ENCODE measurements at regions not wholly inside any gene's neighbourhood (a gene's known extent, or its start where the extent isn't known, plus 50 kb on each side); places are given as distances from the start of the nearest gene placed in this dataset.
A peak's percentile ranks its signal among the peaks of the same experiment; 100 is the strongest.

DNA sequence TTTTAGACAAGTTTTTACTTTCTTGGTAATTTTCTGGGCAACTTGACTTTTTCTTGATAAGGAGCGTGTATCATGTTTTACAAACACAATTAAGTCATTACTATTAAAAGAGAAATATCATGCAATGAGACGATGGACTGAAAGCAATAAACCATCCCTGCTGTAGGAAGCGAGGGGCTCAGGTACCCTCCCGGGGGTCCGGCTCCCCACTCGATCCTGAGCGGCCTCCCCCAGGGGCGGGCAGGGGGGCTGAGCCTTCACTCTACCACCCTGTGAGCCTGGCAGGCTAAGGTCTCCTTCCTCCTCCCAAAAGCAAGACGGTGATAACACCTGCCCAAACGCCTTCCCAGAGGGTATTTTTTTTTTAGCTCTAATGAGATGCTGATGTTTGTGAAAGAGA lies 51.8 kb upstream of the ADGRA1 start:
- CTCF ChIA-PET, result no interaction called here
- Mint-ChIP-seq H3K27me3 (ENCODE audit: low read depth) (peaks cover 4% of the 10 kb centered on the region), H3K9me3 (no peaks in the 10 kb centered on the region), H3K4me3 (no peak overlapping the region), H3K36me3 (no peaks in the 10 kb centered on the region), H3K27ac (no peak overlapping the region), H3K4me1 (peaks cover 4% of the 10 kb centered on the region)
- TF ChIP-seq, protein P1, sequence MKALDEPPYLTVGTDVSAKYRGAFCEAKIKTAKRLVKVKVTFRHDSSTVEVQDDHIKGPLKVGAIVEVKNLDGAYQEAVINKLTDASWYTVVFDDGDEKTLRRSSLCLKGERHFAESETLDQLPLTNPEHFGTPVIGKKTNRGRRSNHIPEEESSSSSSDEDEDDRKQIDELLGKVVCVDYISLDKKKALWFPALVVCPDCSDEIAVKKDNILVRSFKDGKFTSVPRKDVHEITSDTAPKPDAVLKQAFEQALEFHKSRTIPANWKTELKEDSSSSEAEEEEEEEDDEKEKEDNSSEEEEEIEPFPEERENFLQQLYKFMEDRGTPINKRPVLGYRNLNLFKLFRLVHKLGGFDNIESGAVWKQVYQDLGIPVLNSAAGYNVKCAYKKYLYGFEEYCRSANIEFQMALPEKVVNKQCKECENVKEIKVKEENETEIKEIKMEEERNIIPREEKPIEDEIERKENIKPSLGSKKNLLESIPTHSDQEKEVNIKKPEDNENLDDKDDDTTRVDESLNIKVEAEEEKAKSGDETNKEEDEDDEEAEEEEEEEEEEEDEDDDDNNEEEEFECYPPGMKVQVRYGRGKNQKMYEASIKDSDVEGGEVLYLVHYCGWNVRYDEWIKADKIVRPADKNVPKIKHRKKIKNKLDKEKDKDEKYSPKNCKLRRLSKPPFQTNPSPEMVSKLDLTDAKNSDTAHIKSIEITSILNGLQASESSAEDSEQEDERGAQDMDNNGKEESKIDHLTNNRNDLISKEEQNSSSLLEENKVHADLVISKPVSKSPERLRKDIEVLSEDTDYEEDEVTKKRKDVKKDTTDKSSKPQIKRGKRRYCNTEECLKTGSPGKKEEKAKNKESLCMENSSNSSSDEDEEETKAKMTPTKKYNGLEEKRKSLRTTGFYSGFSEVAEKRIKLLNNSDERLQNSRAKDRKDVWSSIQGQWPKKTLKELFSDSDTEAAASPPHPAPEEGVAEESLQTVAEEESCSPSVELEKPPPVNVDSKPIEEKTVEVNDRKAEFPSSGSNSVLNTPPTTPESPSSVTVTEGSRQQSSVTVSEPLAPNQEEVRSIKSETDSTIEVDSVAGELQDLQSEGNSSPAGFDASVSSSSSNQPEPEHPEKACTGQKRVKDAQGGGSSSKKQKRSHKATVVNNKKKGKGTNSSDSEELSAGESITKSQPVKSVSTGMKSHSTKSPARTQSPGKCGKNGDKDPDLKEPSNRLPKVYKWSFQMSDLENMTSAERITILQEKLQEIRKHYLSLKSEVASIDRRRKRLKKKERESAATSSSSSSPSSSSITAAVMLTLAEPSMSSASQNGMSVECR (CRISPR knock-in tag; IDR thresholded peaks at IDR 0.05; ENCODE audit: borderline replicate concordance), result no peak
- TF ChIP-seq ZBTB21 (CRISPR knock-in tag; IDR thresholded peaks at IDR 0.05; ENCODE audit: borderline replicate concordance) (no peak), JUN (CRISPR knock-in tag; IDR thresholded peaks at IDR 0.05) (no peak)
- TF ChIP-seq, protein P2, sequence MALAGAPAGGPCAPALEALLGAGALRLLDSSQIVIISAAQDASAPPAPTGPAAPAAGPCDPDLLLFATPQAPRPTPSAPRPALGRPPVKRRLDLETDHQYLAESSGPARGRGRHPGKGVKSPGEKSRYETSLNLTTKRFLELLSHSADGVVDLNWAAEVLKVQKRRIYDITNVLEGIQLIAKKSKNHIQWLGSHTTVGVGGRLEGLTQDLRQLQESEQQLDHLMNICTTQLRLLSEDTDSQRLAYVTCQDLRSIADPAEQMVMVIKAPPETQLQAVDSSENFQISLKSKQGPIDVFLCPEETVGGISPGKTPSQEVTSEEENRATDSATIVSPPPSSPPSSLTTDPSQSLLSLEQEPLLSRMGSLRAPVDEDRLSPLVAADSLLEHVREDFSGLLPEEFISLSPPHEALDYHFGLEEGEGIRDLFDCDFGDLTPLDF (CRISPR knock-in tag; IDR thresholded peaks at IDR 0.05), result no peak
- DNase-seq (ENCODE audit: low spot score), result no peak
- POLR2A ChIA-PET, result no interaction called here
- ATAC-seq, result no peak

DNA sequence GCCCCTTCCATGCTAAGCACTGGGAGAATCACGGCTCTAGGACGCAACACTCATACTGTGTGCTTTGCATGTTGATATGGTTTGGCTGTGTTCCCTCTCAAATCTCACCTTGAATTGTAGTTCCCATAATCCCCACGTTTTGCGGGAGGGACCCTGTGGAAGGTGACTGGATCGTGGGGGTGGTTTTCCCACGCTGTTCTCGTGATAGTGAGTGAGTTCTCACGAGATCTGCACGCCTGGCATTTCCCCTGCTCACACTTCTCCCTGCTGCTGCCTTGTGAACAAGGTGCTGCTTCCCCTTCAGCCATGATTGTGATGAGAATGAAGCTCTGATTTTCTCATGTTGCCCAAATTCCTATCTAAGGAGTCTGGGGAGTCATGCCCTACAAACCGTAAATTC lies 53.0 kb upstream of the ADGRA1 start:
- DNase-seq (ENCODE audit: low spot score), result no peak
- Mint-ChIP-seq H3K27me3 (ENCODE audit: low read depth) (peaks cover 11% of the 10 kb centered on the region), H3K4me1 (peaks cover 11% of the 10 kb centered on the region), H3K36me3 (no peaks in the 10 kb centered on the region), H3K4me3 (no peak overlapping the region), H3K27ac (no peak overlapping the region), H3K9me3 (no peaks in the 10 kb centered on the region)
- ChIA-PET CTCF (no interaction called here), POLR2A (no interaction called here)
- ATAC-seq, result no peak
- TF ChIP-seq GTF2I (CRISPR knock-in tag; conservative IDR thresholded peaks at IDR 0.05) (no peak), ZNF416 (CRISPR knock-in tag; IDR thresholded peaks at IDR 0.05) (no peak), EMX1 (CRISPR knock-in tag; IDR thresholded peaks at IDR 0.05) (no peak)
- TF ChIP-seq, protein P3, sequence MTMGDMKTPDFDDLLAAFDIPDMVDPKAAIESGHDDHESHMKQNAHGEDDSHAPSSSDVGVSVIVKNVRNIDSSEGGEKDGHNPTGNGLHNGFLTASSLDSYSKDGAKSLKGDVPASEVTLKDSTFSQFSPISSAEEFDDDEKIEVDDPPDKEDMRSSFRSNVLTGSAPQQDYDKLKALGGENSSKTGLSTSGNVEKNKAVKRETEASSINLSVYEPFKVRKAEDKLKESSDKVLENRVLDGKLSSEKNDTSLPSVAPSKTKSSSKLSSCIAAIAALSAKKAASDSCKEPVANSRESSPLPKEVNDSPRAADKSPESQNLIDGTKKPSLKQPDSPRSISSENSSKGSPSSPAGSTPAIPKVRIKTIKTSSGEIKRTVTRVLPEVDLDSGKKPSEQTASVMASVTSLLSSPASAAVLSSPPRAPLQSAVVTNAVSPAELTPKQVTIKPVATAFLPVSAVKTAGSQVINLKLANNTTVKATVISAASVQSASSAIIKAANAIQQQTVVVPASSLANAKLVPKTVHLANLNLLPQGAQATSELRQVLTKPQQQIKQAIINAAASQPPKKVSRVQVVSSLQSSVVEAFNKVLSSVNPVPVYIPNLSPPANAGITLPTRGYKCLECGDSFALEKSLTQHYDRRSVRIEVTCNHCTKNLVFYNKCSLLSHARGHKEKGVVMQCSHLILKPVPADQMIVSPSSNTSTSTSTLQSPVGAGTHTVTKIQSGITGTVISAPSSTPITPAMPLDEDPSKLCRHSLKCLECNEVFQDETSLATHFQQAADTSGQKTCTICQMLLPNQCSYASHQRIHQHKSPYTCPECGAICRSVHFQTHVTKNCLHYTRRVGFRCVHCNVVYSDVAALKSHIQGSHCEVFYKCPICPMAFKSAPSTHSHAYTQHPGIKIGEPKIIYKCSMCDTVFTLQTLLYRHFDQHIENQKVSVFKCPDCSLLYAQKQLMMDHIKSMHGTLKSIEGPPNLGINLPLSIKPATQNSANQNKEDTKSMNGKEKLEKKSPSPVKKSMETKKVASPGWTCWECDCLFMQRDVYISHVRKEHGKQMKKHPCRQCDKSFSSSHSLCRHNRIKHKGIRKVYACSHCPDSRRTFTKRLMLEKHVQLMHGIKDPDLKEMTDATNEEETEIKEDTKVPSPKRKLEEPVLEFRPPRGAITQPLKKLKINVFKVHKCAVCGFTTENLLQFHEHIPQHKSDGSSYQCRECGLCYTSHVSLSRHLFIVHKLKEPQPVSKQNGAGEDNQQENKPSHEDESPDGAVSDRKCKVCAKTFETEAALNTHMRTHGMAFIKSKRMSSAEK (CRISPR knock-in tag; IDR thresholded peaks at IDR 0.05; ENCODE audit: borderline replicate concordance), result no peak
- TF ChIP-seq, protein P4, sequence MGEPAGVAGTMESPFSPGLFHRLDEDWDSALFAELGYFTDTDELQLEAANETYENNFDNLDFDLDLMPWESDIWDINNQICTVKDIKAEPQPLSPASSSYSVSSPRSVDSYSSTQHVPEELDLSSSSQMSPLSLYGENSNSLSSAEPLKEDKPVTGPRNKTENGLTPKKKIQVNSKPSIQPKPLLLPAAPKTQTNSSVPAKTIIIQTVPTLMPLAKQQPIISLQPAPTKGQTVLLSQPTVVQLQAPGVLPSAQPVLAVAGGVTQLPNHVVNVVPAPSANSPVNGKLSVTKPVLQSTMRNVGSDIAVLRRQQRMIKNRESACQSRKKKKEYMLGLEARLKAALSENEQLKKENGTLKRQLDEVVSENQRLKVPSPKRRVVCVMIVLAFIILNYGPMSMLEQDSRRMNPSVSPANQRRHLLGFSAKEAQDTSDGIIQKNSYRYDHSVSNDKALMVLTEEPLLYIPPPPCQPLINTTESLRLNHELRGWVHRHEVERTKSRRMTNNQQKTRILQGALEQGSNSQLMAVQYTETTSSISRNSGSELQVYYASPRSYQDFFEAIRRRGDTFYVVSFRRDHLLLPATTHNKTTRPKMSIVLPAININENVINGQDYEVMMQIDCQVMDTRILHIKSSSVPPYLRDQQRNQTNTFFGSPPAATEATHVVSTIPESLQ (CRISPR knock-in tag; IDR thresholded peaks at IDR 0.05), result no peak

DNA sequence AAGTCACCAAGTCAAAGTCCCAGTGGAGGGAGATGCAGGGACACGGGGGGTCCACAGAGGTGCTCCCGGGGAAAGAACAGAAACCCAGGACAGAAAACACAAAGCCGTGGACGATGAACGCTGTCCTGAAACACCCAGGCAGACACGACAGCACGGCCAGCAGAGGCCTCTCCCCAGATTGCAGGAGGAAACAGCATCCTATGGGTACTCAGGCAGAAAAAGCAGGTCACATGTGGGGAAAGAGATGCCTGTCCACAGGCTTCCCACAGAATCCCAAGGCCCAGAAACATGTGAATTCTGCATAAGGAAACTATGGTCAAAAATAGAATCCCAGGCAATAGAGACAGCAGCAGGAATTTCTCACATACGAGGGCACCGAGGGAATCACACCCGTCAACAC lies 53.6 kb upstream of the ADGRA1 start:
- peaks cover 11% of the 10 kb centered on the region for H3K4me1 Mint-ChIP-seq
- peaks cover 11% of the 10 kb centered on the region for H3K27me3 Mint-ChIP-seq (ENCODE audit: low read depth)
- ATAC-seq, result no peak
- no peaks in the 10 kb centered on the region for H3K36me3 Mint-ChIP-seq
- no peaks in the 10 kb centered on the region for H3K9me3 Mint-ChIP-seq
- DNase-seq (ENCODE audit: low spot score), result no peak
- no peak overlapping the region for H3K4me3 Mint-ChIP-seq
- peak overlapping the region; percentile 33; the same call in 1 of the 2 replicates for H3K27ac Mint-ChIP-seq
- CTCF ChIA-PET, result no interaction called here
- POLR2A ChIA-PET, result no interaction called here
- TF ChIP-seq, protein P5, sequence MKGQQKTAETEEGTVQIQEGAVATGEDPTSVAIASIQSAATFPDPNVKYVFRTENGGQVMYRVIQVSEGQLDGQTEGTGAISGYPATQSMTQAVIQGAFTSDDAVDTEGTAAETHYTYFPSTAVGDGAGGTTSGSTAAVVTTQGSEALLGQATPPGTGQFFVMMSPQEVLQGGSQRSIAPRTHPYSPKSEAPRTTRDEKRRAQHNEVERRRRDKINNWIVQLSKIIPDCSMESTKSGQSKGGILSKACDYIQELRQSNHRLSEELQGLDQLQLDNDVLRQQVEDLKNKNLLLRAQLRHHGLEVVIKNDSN (CRISPR knock-in tag; IDR thresholded peaks at IDR 0.05), result no peak
- TF ChIP-seq TP53 (CRISPR knock-in tag; IDR thresholded peaks at IDR 0.05) (no peak), ZNF232 (CRISPR knock-in tag; IDR thresholded peaks at IDR 0.05) (no peak)
- TF ChIP-seq, protein P6, sequence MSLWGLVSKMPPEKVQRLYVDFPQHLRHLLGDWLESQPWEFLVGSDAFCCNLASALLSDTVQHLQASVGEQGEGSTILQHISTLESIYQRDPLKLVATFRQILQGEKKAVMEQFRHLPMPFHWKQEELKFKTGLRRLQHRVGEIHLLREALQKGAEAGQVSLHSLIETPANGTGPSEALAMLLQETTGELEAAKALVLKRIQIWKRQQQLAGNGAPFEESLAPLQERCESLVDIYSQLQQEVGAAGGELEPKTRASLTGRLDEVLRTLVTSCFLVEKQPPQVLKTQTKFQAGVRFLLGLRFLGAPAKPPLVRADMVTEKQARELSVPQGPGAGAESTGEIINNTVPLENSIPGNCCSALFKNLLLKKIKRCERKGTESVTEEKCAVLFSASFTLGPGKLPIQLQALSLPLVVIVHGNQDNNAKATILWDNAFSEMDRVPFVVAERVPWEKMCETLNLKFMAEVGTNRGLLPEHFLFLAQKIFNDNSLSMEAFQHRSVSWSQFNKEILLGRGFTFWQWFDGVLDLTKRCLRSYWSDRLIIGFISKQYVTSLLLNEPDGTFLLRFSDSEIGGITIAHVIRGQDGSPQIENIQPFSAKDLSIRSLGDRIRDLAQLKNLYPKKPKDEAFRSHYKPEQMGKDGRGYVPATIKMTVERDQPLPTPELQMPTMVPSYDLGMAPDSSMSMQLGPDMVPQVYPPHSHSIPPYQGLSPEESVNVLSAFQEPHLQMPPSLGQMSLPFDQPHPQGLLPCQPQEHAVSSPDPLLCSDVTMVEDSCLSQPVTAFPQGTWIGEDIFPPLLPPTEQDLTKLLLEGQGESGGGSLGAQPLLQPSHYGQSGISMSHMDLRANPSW (CRISPR knock-in tag; conservative IDR thresholded peaks at IDR 0.05; ENCODE audit: low read depth), result no peak
- TF ChIP-seq, protein P7, sequence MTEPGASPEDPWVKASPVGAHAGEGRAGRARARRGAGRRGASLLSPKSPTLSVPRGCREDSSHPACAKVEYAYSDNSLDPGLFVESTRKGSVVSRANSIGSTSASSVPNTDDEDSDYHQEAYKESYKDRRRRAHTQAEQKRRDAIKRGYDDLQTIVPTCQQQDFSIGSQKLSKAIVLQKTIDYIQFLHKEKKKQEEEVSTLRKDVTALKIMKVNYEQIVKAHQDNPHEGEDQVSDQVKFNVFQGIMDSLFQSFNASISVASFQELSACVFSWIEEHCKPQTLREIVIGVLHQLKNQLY (CRISPR knock-in tag; IDR thresholded peaks at IDR 0.05), result no peak

Data from WTC11 (cell line).